ENCODE measurements at regions not wholly inside any gene's neighbourhood (a gene's known extent, or its start where the extent isn't known, plus 50 kb on each side); places are given as distances from the start of the nearest gene placed in this dataset.

GRCh38 chr11:115030166-115030565, 351.8 kb downstream of the NXPE2 start:
- no peak for DNase-seq (ENCODE audit: low spot score)

- no peak for DNase-seq (ENCODE audit: low spot score)
Observed at GRCh38 chr11:115036406-115037180, 358.3 kb downstream of the NXPE2 start.

- no peak for DNase-seq (ENCODE audit: low spot score)
Observed at GRCh38 chr11:115042002-115042401, 363.7 kb downstream of the NXPE2 start.

GRCh38 chr11:115047631-115048030, 369.3 kb downstream of the NXPE2 start:
- DNase-seq (ENCODE audit: low spot score) = no peak

GRCh38 chr11:115049796-115050195, 371.5 kb downstream of the NXPE2 start:
- DNase-seq (ENCODE audit: low spot score) = no peak

- DNase-seq (ENCODE audit: low spot score) = no peak
Observed at GRCh38 chr11:115050756-115051155, 372.4 kb downstream of the NXPE2 start.

- no peak for DNase-seq (ENCODE audit: low spot score)
Observed at GRCh38 chr11:115051938-115052590, 373.7 kb downstream of the NXPE2 start.

- DNase-seq (ENCODE audit: low spot score) = no peak
Observed at GRCh38 chr11:115052601-115053000, 374.3 kb downstream of the NXPE2 start.

- DNase-seq (ENCODE audit: low spot score) = no peak
Observed at GRCh38 chr11:115054570-115055538, 376.5 kb downstream of the NXPE2 start.

GRCh38 chr11:115056514-115056913, 378.2 kb downstream of the NXPE2 start:
- no peak for DNase-seq (ENCODE audit: low spot score)

GRCh38 chr11:115060840-115061239, 382.5 kb downstream of the NXPE2 start:
- no peak for DNase-seq (ENCODE audit: low spot score)

GRCh38 chr11:115065314-115065713, 387.0 kb downstream of the NXPE2 start:
- DNase-seq (ENCODE audit: low spot score) = no peak

- DNase-seq (ENCODE audit: low spot score) = no peak
Observed at GRCh38 chr11:115065830-115066664, 387.7 kb downstream of the NXPE2 start.

GRCh38 chr11:115067471-115067870, 389.1 kb downstream of the NXPE2 start:
- DNase-seq (ENCODE audit: low spot score) = no peak

- no peak for DNase-seq (ENCODE audit: low spot score)
Observed at GRCh38 chr11:115067900-115068530, 389.7 kb downstream of the NXPE2 start.

- DNase-seq (ENCODE audit: low spot score) = no peak
Observed at GRCh38 chr11:115069599-115069998, 391.3 kb downstream of the NXPE2 start.

GRCh38 chr11:115075356-115075755, 397.0 kb downstream of the NXPE2 start:
- no peak for DNase-seq (ENCODE audit: low spot score)

GRCh38 chr11:115077740-115078139, 399.4 kb downstream of the NXPE2 start:
- no peak for DNase-seq (ENCODE audit: low spot score)

GRCh38 chr11:115078461-115079438, 400.4 kb downstream of the NXPE2 start:
- DNase-seq (ENCODE audit: low spot score) = no peak

Measured in kidney capillary endothelial cell (primary cell).